Vagina (tissue), 2 donors: ENCODE measurements at regions not wholly inside any gene's neighbourhood (a gene's known extent, or its start where the extent isn't known, plus 50 kb on each side); places are given as distances from the start of the nearest gene placed in this dataset.

ENCODE experiments used
- CTCF ChIP-seq, 3 experiments: fragments of 450-650 bp in 2 of 3; fragments of 200-600 bp in 1 of 3; sonication (generic) in 1 of 3; IDR thresholded peaks; one replicate each; pipeline ENCODE4 v1.5.1; 2017 to 2019; ENCODE audit warnings: antibody characterized with exemption in 3 of 3, mild to moderate bottlenecking in 2 of 3, moderate library complexity in 2 of 3
- POLR2A ChIP-seq, 2 donors: fragments of 450-650 bp; IDR thresholded peaks; one replicate each; pipeline ENCODE4 v1.6.1; 2017; ENCODE audit warnings: antibody characterized with exemption in 2 of 2, mild to moderate bottlenecking in 2 of 2, moderate library complexity in 2 of 2

- TF ChIP-seq CTCF (IDR thresholded peaks at IDR 0.05) = no peak
- no peak for TF ChIP-seq POLR2A (IDR thresholded peaks at IDR 0.05)
Measured at GRCh38 chr14:54342806-54343205, 54.0 kb upstream of the CDKN3 start.
